Epidermal melanocyte (primary cell): ENCODE measurements at regions not wholly inside any gene's neighbourhood (a gene's known extent, or its start where the extent isn't known, plus 50 kb on each side); places are given as distances from the start of the nearest gene placed in this dataset.
"Not testable (repeated sequence)": the region's sequence is repeated elsewhere in the genome, so short reads cannot be mapped to it uniquely, and the experiment has no call there.

Source experiments
- DNase-seq: peaks from one replicate; pipeline ENCODE4 v3.0.0; 2011; ENCODE audit warnings: low spot score; ENCODE audit not compliant: insufficient read length

- DNase-seq = no peak
These were observed 109.9 kb downstream of the UTRN start for GRCh38 chr6:144395014-144395413.

- DNase-seq = no peak
These were observed 110.7 kb downstream of the UTRN start for GRCh38 chr6:144395826-144396225.

GRCh38 chr6:144397141-144397540 is 112.0 kb downstream of the UTRN start:
- DNase-seq = no peak

GRCh38 chr6:144400321-144400720 is 115.2 kb downstream of the UTRN start:
- no peak for DNase-seq

GRCh38 chr6:144401736-144402733 is 116.9 kb downstream of the UTRN start:
- no peak for DNase-seq

GRCh38 chr6:144402750-144403149 is 117.6 kb downstream of the UTRN start:
- DNase-seq = no peak

GRCh38 chr6:144405163-144405562 is 120.0 kb downstream of the UTRN start:
- no peak for DNase-seq

GRCh38 chr6:144406796-144407195 is 121.7 kb downstream of the UTRN start:
- DNase-seq = no peak

GRCh38 chr6:144408161-144408560 is 123.0 kb downstream of the UTRN start:
- no peak for DNase-seq

GRCh38 chr6:144410059-144410458 is 124.9 kb downstream of the UTRN start:
- no peak for DNase-seq

GRCh38 chr6:144410574-144410973 is 125.4 kb downstream of the UTRN start:
- DNase-seq = not testable (repeated sequence)

GRCh38 chr6:144411531-144412165 is 126.5 kb downstream of the UTRN start:
- DNase-seq = no peak

GRCh38 chr6:144413418-144413817 is 128.3 kb downstream of the UTRN start:
- no peak for DNase-seq

- DNase-seq = no peak
These were observed 129.9 kb downstream of the UTRN start for GRCh38 chr6:144415014-144415413.

GRCh38 chr6:144415835-144416237 is 130.7 kb downstream of the UTRN start:
- no peak for DNase-seq

GRCh38 chr6:144416244-144416643 is 131.1 kb downstream of the UTRN start:
- DNase-seq = no peak

- no peak for DNase-seq
These were observed 131.6 kb downstream of the UTRN start for GRCh38 chr6:144416773-144417172.

- DNase-seq = no peak
These were observed 132.5 kb downstream of the UTRN start for GRCh38 chr6:144417681-144418080.

- DNase-seq = no peak
These were observed 133.9 kb downstream of the UTRN start for GRCh38 chr6:144418959-144419545.

GRCh38 chr6:144423167-144423566 is 138.0 kb downstream of the UTRN start:
- no peak for DNase-seq

- no peak for DNase-seq
These were observed 144.6 kb downstream of the UTRN start for GRCh38 chr6:144429753-144430152.

- DNase-seq = not testable (repeated sequence)
These were observed 148.3 kb downstream of the UTRN start for GRCh38 chr6:144433446-144433845.
